MV-4-11 (cell line): ENCODE measurements at regions not wholly inside any gene's neighbourhood (a gene's known extent, or its start where the extent isn't known, plus 50 kb on each side); places are given as distances from the start of the nearest gene placed in this dataset.

Source experiments
- DNase-seq: peaks from one replicate; lab custom pipeline; 2025; lab: John Stamatoyannopoulos, UW

DNA sequence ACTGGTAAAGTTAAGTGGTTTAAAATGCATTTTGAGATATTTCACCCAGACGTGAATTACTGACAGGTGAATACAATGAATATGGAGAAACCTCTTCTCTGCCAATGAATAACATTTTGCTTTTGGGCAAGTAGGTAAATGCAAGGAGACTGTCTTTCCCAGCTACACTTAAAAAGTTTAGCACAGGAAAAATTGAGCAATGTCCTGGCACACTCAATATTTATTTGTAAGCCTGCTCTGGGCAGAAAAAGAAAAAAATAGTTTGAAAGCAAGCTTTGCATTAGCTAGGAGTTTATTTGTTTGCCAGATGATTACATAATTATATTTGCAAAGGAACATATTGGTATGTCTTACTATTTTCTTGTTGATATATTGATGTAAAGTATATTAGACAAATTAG is 624.2 kb downstream of the ACTR3B start:
- DNase-seq = no peak

DNA sequence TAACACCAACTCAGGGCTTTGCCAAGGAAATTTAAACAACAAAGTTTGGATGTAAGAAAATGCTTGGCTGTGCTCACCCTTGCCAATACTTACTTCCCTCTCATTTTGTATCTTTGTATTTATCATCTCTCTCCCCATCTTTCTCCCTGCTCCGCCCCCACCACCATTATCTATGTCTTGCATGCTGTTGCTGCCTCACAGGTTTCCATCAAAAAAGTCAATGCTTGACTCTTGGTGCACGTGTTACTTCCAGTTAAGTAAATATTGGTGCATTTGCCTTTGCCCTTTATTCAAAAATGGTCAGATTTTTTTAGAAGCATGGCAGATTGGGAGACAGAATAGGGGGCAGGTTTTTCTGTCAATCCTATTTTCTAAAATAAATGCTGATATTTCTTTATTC is 626.0 kb downstream of the ACTR3B start:
- no peak for DNase-seq

DNA sequence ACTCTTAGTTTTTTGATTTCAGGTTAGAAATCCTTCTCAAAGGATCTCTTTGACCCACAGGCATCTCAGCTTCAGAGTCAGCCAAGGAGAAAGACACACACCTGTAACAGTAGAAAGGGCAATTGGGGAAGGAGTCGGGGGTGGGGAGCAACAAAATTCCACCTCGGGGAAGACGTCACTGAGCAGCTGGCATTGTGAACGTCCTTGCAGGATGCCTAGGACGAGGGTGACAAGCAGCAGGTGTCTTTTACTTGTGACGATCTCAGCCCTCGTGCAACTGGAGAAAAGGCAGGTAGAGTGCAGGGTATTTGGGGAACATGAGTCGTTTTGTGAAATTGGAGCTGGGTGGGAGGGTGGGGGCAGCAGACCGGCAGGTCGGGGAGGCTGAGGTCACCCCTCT is 627.0 kb downstream of the ACTR3B start:
- no peak for DNase-seq

DNA sequence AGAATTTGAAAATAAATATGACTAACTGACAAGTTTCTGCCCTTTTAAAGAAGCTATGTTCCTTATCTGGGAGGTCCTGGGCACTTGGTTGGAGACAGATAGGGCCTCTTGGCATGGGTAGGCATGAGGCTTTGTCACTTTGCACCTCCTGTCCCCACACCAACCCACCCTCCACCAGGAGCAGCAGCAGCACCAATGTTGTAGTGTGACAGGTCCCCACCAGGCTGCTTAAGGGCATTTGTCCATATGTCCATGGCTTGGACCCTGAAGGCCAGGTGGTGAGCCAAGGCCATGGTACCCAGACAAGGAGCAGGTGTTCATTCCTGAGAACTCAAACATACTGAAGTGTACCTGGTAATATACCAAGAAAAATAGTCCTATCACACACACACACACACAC is 629.1 kb downstream of the ACTR3B start:
- DNase-seq = no peak

DNA sequence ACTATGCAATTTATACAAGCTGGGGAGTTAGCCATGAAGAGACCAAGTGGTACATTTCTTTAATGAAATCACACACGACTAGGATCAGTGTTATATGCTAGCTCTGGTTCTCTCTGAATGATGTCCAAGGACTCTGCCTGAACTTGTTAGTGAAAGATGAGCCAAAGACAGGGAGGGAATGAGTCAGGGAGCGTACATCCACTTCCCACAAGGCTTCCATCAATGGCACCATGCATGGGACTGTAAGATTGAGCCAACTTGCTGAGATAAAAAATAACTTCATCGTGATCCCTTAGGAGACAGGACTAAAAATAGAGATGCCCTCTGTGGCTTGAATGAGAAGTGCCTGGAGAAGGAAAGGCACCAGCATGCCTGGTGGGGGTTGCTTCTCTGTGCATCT is 629.7 kb downstream of the ACTR3B start:
- no peak for DNase-seq

DNA sequence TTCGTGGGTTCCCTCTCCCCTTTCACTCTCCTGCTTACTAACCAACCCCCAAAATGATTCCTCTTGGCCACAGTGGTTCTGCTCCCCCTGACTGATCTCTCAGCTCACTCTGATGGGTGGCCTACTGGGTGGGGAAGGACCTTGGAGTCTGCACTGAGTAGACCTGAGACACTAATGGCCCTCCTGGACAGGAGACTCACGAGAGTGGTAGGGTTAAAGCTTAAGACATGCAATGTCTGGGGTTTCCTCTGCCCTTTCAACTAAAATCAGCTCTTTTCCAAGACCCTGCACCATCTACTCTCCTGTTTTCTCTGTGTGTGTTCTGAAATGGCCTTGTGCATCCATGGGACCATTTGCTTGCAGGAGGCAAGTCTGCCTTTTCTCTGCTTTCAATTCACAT is 631.4 kb downstream of the ACTR3B start:
- no peak for DNase-seq

DNA sequence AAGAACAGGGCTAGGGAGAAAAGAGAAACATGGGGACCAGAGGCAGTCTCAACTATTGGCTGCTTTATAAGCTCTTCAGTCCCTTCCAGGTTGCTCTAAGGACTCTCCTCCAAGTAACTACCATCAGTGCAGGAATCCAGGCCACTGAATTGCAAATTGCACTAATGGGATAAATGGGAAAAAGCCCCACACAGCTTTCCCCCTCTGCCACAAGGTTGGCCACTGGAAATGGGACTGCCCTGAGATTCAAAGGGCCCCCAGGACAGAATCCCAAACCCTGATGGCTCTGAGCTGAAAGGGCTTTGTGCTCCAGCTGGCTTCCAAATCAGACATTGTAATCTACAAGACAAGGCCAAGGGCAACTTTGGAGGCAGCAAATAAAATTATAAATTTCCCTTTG is 633.2 kb downstream of the ACTR3B start:
- no peak for DNase-seq

DNA sequence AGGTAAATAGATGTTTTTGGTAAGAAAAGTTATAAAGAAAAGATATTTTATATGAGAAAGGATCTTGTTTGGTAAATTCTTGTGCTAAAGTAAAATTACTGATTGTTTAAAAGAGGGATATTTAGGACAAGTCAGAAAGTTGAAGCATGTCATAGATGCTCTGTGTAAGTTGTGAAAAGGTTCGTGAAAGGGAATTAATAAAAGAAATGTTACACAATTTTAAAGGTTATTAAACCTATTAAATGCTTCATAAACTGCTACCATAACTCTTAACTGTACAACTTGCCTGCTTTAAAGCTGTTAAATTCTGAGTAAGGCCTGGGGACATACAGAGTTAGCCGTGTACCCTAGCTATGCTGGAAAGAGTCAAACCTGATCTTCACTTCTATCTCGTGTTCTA is 634.1 kb downstream of the ACTR3B start:
- DNase-seq = no peak

DNA sequence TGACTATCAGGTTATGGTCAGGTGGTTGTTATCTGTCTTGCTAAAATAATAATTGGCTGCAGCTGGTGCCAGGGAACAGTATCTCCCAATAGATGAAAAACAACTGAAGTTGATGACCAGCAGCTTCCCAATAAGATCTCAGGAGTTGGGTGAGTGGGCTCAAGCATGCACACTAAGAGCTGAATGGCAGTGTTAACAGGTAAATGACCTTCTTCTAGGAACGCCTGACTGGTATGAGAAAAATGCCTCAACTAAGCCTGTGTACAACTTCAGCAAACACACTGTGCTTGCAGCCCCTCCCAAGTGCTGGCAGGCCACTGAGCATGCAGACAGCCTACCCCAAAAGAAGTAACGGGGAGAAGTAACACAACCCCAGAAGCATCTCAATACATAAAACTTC is 636.9 kb downstream of the ACTR3B start:
- DNase-seq = no peak

DNA sequence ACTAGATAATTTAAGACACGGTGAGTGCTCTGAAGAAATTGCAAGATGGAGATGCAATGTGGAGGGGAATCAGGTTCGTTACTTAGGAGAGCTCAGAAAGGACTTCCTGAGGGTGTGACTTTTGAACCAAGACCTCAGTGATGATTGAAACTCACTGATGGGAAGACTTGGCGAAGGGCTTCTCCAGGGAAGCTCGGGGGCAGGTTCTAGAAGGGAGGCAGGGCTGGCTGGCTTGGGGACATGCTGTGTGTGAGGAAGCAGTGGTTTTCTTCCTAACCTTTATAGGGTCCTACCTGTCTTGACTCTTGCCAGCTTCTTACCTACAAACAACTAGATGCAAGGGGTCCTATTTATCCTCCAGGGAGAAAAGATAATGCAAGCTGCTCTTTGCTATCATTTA is 637.9 kb downstream of the ACTR3B start:
- DNase-seq = no peak

DNA sequence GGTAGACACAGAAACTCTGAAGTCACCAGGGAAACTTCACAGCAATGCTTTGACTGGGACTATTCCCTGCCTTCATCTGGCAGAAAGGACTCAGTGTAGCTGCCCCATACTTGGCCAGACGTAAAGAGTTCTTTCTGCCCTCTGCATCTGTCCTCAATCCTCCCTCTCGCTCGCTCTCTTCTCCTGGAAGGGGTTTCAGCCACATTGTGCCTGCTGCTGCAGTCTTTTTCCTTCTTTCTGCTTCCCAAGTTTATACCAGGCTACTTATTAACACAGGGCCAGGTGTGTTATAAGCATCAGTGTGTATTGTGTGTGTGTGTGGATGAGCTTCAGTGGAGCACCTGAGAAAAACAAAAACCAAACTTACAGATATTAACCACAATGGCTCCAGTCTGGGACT is 638.4 kb downstream of the ACTR3B start:
- DNase-seq = no peak

DNA sequence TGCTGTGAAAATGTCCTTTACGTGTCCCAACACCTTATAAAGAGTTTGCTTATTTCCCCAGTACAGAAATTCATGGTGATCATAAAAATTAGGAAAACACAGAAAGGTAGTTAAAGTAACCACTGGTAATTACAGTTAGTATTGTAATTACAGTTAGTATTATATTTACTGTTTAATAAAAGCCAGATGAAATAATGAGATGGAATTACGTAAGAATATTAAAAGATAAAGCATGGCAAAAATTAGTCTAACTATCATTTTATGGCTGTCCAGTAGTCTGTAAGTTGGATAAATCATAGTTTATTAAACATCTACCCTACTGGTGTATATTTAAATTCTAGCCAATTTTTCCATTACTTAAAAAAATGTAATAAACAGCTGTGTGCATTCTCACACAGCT is 638.8 kb downstream of the ACTR3B start:
- no peak for DNase-seq

DNA sequence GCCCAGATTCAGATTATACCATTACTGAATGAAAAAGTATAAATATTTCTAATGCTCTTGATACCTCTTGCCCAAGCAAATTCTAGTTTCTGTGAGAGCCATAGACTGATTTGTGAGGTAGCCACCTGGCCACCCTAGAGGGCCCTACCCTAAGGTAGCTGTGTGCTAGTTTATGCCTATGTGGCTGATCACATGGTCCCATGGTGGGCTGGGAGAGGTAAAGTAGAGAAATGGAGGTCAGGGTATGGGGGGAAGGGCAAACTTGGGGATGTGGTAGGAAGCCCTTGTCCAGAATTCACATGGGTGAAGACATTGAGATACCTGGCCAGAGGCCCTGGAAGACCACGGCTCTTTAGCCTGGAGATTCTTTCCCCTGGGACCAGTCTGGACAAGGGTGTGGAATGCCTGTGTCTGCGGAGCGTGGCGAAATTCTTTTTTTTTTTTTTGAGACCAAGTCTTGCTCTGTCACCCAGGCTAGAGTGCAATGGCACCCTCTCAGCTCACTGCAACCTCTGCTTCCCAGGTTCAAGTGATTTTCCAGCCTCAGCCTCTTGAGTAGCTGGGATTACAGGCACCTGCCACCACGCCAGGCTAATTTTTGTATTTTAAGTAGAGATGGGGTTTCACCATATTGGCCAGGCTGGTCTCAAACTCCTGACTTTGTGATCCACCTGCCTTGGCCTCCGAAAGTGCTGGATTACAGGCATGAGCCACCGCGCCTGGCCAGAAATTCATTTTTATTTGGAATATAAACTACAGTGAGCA is 639.4 kb downstream of the ACTR3B start:
- no peak for DNase-seq

DNA sequence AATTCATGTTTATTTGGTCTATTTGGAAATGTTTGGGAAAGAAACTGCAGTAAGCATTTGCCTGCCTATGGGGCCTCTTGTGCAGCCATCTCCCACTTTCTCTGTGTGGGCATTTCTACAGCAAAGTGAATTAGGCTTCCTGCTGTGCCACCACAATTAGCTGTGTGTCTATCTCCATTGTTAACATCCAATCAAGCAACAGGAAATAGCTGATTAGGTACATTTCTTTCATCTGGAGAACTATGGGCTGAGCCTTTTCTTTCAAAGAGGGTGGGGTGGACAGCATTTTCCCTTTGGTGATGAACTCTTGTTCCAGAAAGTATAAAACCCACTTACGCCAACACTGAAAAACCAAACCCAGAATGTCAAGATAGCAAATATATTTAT is 640.0 kb downstream of the ACTR3B start:
- no peak for DNase-seq

DNA sequence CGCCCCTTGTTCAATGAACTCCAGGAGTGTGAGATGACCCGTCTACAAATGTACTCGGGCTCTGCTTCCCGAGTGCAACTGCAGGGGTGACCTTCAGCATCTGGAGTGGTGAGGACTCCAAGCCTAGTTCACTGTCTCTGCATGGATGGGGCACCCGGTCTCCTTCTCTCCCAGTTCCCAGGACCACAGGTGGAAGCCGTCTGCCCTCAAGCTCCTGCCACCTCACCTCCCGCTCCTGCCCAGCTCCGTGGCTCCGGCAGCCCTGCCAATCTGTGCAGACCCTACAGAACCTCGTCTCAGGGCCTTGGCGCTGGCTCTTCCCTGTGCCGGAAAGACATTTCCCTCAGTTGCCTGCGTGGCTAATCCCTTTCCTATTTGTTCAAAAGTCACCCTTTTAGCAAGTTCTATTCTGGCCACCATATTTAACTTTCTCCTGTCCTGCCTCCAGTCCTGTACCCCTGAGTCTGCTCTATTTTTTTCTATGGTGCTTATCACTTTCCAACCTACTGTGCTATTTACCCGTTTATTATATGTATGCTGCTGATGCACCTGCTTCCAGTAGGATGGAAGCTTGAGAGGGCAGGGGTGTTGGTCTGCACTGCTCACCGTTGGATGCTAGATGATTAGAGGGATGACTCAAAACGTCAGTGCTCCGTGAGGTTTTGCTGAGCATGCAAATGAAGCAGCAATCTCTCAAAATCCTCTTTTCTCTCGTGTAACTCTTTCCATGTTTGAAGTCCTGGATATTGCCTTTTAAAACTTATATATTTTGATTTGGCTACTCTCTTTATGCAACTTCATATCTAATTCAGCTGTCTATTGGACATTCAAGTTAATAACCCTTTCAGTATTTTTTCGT is 641.4 kb downstream of the ACTR3B start:
- DNase-seq = no peak

DNA sequence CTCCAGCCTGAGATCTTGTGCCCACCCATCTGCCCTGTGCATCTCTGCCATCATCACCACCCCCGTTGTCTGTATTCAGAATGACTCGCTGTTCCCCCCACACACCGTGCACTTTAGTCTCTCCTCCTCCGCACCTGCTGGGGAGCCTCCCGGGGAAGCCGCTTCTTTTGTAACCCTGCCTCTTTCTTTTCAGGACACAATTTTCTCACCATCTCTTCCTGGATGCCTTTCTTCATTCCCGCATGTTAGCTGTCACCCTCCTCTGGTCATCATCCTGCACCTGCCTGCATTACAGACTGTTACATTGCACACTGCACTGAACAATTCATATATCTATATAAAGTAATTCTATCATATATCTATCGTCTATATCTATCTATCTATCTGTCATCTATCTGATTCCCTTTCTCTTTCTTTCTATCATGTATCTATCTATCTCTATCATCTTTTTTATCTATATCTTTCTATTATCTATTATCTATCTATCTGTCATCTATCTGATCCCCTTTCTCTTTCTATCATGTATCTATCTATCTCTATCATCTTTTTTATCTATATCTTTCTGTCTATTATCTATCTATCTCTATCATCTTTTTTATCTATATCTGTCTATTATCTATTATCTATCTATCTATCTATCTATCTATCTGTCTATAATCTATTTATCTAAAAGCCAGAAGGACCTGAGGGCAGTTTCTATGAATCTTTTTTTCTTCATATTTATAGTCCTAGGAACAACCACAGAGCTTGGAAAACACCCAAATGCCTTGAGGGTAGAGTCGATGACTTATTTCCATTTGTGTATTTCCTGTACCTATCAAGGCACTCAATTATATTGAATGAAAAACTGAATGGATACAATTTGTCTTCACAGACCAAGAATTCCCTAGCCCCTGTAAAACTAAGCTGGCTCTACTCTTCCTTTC is 642.5 kb downstream of the ACTR3B start:
- DNase-seq = no peak

DNA sequence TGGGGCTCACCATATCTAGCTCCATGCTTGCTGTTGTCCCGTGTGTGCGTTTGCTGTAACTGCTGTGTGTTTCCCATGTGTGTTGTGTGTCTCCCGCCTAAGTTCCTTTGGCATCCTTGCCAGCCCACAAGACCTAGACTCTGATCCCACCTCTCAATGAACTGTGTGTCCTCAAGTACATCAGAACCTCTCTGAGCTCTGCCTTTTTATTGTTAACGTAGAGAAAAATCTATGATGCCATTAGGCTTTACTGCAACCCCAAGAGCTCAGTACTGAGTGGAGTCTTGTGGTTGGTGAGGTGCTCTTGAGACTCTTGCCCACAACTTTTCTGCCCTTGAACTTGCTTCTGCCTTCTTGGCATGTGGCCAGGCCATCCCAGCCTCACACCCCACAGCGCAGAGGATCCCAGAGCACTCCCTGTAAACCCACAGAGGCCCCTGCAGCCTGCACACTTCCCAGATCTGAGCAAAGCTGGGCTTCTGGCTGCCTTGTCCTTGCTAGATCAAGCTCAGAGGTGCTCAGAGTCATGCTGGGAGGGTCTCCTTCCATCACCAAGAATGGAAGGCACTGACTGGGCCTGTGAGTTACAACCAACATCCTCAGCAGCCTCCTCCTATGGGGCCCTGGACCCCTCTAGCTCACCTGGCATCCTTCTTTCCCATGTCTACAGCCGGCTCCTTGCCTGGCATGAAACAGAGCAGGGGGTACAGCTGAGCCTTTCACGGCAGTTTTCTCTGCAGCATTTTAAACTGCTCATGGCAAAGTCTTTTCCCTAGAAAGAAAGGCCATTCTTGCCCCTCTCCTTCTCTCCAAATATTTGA is 643.4 kb downstream of the ACTR3B start:
- DNase-seq = no peak

DNA sequence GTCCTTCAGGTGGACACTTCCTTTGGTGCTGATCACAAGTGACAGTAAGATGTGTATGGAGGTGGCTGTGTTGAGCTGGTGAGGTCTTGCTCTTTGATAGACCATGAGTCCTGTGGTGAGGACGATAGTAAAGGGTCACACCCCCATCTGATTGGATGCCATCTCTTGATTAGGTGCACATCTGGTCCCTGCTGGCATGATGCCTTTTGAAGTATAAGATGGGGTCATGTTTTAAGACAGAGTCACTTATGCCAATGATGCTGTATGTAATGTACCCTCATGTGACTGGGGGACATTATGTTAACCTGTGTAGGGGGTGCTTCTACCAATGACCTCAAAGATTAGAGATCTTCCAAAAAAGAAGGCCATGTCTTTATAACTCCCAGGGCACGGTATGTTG is 644.6 kb downstream of the ACTR3B start:
- DNase-seq = no peak

DNA sequence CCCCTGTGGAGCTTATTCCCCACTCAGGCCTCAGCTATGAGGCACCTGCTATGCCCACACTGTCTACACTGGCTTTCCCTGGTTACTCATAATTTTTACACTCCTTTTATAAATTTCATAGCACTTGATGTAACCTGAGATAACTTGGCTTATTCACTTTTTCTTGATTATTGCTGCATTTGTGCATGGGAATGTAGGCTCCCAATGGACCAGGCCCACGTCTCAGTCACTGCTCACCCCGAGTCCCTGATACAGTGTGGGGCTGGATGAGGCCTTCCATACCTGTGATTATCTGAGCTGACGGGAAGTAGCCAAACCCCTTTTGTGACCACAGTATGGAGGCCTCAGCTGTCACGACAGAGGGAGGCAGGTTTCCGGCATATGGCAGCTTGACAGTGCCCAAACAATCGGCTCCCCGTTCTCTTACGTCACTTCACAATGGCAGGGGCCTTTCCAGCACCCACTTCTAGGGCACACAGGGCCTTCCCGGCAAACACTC is 645.3 kb downstream of the ACTR3B start:
- no peak for DNase-seq

DNA sequence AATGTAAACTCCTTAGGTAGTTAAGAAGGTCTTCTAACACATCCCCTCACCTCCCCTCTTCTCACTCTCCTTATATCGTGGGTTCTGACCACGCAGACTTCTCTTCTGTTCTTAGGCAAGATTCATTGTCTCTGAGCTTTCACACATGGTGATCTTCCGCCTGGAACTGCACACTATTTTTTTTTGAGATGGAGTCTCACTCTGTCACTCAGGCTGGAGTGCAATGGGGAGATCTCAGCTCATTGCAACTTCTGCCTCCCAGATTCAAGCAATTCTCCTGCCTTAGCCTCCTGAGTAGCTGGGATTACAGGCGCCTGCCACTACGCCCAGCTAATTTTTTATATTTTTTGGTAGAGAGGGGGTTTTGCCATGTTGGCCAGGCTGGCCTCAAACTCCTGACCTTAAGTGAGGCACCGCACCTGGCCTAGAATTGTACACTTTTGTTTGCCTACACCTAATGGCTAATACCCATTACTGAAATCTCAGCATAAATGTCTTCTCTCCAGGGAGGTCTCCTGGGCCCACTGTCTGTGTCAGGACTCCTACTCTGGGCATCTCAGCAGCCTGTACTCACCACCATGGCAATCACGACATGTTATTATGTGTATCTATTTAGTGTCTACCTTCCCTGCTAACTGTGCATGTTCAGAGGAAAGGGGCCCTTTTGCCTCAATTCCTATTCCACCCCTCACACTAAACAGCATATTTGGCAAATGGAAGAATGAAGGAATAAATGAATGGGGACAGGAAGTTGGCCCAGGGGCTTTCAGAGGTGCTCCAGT is 646.3 kb upstream of the DPP6 start:
- no peak for DNase-seq

DNA sequence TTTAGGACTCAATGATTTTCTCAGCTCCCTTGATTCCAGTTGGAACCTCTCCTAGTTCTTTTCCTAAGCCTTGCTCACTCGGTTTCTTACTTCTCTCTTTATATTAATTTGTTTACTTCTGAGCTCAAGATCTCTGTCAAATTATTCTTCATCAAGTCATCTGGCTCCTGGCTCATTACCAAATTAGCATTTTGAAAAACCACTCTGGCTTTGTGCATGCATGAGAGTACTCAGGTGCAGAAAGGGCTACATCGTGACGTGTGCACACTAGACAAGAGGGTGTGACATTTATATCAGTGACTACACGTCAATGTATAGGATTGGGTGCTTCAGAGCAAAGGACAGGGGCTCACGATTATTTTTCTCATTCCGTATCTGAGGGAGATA is 645.7 kb upstream of the DPP6 start:
- DNase-seq = no peak
